GM18520 (cell line): ENCODE measurements at regions not wholly inside any gene's neighbourhood (a gene's known extent, or its start where the extent isn't known, plus 50 kb on each side); places are given as distances from the start of the nearest gene placed in this dataset.

Experiments
- ATAC-seq: cut with Tn5 transposase; IDR thresholded peaks from one replicate; pipeline ENCODE4 v1.9.1; 2021; ENCODE audit not compliant: unreplicated experiment

- no peak for ATAC-seq
Observed at GRCh38 chr12:34393086-34393820, 371.0 kb downstream of the ALG10 start.

- ATAC-seq: no peak
Observed at GRCh38 chr12:34393821-34394150, 371.5 kb downstream of the ALG10 start.

DNA sequence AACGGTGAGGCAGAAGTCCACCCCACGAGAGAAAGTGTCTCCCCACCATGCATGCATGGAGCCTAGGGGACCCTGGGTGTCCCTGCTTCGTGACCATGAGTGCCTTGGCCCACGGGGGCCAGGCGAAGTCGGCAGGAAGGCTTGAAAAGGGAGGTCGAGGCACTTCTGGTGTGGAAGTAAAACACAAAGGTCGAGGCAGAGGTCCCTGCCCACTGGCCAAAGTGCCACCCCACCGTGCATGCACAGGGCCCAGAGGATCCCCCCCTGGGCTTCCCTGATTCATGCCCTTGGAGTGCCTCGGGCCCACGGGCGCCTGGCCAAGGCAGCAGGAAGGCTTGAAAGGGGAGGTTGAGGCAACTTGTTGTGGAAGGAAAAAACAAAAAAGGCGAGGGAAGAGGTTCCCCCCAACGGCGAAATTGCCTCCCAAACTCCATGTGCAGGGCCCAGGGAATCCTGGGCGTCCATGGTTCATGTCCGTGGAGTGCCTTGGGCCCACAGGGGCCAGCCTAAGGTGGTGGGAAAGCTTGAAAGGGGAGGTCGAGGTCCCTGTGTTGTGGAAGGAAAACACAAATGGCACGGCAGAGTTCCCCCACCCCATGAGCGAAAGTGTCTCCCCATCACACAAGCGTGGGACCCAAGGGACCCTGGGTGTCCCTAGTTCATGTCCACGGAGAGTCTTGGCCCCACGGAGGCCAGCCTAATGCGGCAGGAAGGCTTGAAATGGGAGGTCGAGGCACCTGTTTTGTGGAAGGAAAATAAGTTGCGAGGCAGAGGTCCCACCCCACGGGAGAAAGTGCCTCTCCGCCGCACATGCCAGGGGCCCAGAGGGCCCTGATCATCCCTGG is 372.1 kb downstream of the ALG10 start:
- no peak for ATAC-seq

- no peak for ATAC-seq
Observed at GRCh38 chr12:34395056-34396005, 373.0 kb downstream of the ALG10 start.

DNA sequence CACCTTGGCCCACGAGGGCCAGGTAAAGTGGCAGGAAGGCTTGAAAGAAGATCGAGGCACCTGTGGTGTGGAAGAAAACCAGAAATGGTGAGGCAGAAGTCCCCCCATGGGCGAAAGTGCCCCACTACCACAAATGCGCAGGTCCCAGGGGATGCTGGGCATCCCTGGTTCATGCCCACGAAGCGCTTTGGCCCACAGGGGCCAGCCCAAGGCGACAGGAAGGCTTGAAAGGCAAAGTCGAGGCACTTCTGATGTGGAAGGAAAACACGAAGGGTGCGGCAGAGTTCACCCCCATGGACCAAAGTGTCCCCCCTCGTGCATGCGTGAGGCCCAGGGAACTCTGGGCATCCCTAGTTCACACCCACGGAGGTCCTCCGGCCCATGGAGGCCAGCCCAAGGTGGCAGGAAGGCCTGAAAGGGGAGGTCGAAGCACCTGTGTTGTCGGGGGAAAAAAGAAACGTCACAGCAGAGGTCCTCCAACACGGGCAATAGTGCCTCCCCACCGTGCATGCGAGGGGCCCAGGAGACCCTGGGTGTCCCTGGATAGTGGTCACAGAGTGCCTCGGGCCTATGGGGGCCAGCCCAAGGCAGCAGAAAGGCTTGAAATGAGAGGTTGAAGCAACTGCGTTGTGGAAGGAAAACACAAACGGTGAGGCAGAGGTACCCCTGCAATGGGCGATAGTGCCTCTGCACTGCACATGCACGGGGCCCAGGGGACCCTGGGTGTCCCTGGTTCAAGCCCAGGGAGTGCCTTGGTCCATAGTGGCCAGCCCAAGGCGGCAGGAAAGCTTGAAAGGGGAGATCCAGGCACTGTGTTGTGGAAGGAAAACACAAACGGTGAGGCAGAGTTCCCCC is 373.9 kb downstream of the ALG10 start:
- ATAC-seq: no peak

GRCh38 chr12:34396861-34397590 is 374.7 kb downstream of the ALG10 start:
- ATAC-seq: no peak

DNA sequence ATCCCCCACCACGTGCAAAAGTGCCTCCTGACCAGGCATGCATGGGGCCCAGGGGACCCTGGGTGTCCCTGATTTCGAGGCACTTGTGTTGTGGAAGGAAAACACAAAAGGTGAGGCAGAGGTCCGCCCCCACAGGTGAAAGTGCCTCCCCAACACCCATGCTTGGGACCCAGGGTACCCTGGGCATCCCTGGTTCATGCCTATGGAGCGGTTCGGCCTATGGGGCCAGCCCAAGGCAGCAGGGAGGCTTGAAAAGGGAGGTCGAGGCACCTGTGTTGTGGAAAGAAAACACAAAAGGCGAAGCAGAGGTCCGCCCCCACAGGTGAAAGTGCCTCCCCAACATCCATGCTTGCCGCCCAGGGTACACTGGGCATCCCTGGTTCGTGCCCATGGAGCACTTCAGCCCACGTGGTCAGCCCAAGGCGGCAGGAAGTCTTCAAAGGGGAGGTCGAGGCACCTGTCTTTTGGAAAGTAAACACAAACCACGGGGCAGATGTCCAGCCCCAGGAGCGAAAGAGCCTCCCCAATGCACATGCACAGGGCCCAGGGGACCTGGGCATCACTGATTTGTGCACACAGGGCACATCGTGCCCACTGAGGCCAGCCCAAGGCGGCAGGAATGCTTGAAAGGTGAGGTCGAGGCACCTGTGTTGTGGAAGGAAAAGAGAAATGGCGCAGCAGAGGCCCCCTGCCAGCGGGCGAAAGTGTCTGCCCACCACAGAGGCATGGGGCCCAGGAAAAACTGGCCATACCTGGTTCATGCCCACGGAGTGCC is 375.5 kb downstream of the ALG10 start:
- no peak for ATAC-seq

DNA sequence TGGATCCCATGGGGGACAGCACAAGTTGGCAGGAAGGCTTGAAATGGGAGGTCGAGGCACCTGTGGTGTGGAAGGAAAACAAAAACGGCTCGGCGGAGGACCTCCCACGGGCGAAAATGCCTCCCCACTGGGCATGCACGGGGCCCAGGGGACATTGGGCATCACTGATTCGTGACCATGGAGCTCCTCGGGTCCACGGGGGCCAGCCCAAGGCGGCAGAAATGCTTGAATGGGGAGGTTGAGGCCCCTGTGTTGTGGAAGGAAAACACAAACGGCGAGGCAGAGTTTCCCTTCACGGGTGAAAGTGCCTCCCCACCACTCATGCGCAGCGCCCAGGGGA is 376.0 kb downstream of the ALG10 start:
- no peak for ATAC-seq

- no peak for ATAC-seq
Observed at GRCh38 chr12:34398706-34399630, 376.7 kb downstream of the ALG10 start.

DNA sequence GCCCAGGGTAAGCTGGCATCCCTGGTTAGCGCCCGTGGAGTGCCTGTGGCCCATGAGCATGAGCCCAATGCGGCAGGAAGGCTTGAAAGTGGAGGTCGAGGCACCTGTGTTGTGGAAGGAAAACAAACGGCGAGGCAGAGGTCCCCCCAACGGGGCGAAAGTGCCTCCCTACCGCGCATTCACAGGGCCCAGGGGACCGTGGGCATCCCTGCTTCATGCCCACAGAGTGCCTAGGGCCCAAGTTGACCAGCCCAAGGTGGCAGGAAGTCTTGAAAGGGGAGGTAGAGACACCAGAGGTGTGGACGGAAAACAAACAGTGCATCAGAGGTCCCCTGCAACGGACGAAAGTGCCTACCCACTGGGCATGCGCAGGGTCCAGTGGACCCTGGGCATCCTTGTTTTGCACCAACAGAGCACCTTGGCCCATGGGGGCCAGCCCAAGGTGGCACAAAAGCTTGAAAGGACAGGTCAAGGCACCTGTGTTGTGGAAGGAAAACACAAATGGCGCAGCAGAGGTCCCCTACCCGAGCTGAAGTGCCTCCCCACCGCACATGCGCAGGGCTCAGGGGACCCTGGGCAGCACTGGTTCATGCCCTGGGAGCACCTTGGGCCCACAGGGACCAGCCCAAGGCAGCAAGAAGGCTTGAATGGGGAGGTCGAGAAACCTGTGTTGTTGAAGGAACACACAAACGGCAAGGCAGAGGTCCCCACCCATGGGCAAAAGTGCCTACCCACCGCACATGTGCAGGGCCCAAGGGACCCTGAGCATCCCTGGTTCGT is 377.5 kb downstream of the ALG10 start:
- ATAC-seq: no peak

DNA sequence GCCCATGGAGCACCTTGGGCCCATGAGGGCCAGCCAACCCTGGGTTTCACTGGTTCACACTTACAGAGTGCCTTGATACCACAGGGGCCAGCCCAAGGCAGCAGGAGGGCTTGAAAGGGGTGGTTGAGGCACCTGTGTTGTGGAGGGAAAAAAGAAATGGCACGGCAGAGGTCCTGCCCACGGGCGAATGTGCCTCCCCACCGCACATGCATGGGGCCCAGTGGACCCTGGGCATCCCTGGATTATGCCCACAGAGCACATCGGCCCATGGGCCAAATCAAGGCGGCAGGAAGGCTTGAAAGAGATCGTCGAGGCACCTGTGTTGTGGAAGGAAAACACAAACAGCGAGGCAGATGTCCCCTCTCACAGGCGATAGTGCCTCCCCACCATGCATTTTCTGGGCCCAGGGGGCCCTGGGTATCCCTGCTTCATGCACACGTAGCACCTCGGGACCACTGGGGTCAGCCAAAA is 378.1 kb downstream of the ALG10 start:
- ATAC-seq: no peak

GRCh38 chr12:34400986-34401658 is 378.8 kb downstream of the ALG10 start:
- no peak for ATAC-seq

- ATAC-seq: no peak
Observed at GRCh38 chr12:34401659-34402227, 379.4 kb downstream of the ALG10 start.

GRCh38 chr12:34402228-34402898 is 380.1 kb downstream of the ALG10 start:
- ATAC-seq: no peak

DNA sequence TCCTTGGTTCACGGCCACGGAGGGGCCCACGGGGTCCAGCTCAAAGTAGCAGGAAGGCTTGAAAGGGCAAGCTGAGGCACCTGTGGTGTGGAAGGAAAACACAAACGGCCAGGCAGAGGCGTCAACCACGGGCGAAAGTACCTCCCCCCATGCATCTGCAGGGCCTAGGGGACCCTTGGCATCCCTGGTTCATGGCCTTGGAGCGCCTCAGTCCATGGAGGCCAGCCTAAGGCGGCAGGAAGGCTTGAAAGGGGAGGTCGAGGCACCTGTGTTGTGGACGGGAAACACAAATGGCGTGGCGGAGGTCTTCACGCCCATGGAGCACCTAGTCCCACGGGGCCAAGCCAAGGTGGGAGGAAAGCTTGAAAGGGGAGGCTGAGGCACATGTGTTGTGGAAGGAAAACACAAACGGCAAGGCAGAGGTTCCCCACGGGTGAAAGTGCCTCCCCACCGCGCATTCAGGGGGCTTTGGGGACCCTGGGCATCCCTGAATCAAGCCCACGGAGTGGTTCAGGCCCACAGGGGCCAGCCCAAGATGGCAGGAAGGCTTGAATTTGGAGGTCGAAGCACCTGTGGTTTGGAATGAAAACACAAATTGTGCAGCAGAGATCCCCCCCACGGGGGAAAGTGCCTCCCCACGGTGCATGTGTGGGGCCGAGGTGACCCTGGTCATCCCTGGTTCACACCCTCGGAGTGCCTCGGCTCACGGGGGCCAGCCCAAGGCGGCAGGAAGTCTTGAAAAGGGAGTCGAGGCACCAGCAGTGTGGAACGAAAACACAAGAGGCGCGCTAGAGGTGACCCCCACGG is 380.8 kb downstream of the ALG10 start:
- ATAC-seq: no peak
